ENCODE measurements at regions not wholly inside any gene's neighbourhood (a gene's known extent, or its start where the extent isn't known, plus 50 kb on each side); places are given as distances from the start of the nearest gene placed in this dataset.
"Not testable (repeated sequence)": the region's sequence is repeated elsewhere in the genome, so short reads cannot be mapped to it uniquely, and the experiment has no call there.

DNA sequence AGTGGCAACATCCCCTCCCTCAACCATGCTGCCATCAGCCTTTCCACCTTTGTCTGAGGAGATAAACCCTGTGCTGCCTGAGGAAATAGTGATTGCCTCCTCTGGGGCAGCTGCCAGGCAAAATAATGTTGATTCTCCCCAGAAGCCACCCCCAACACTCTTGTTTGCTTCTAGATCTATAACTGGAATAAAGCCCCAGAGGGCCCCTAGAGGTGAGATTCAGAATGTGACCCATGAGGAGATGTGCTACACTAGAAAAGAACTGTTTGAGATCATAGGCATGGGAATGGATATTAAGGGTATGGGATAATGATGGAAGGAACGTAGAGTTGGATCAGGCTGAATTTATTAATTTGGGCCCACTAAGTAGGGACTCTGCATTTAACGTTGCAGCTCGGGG lies 116.3 kb upstream of the RMP24 start:
- Histone ChIP-seq H3K9me3 (ENCODE audit: control insufficient read depth, insufficient read depth, low read length) (no peaks in the 10 kb centered on the region), H3K27me3 (ENCODE audit: control insufficient read depth, insufficient read depth, low read length) (no peaks in the 10 kb centered on the region), H3K27ac (ENCODE audit: low read depth, low read length) (no peak overlapping the region), H3K4me3 (ENCODE audit: low read depth, low read length) (no peak overlapping the region)
- no peak for DNase-seq (ENCODE audit: low read depth, low spot score)
- ChIA-PET CTCF (no interaction called here), POLR2A (no interaction called here)
- TF ChIP-seq CTCF (IDR thresholded peaks at IDR 0.05; ENCODE audit: low read depth, low read length) = no peak

GRCh38 chr18:35856721-35857120 lies 115.8 kb upstream of the RMP24 start:
- POLR2A ChIA-PET; H3K9me3 ChIP-seq (ENCODE audit: control insufficient read depth, insufficient read depth, low read length); H3K27ac ChIP-seq (ENCODE audit: low read depth, low read length); DNase-seq (ENCODE audit: low read depth, low spot score); H3K27me3 ChIP-seq (ENCODE audit: control insufficient read depth, insufficient read depth, low read length); H3K4me3 ChIP-seq (ENCODE audit: low read depth, low read length); CTCF ChIA-PET: not testable (repeated sequence)

- not testable (repeated sequence) for H3K9me3 ChIP-seq (ENCODE audit: control insufficient read depth, insufficient read depth, low read length)
These were observed 114.9 kb upstream of the RMP24 start for GRCh38 chr18:35857581-35857980.

DNA sequence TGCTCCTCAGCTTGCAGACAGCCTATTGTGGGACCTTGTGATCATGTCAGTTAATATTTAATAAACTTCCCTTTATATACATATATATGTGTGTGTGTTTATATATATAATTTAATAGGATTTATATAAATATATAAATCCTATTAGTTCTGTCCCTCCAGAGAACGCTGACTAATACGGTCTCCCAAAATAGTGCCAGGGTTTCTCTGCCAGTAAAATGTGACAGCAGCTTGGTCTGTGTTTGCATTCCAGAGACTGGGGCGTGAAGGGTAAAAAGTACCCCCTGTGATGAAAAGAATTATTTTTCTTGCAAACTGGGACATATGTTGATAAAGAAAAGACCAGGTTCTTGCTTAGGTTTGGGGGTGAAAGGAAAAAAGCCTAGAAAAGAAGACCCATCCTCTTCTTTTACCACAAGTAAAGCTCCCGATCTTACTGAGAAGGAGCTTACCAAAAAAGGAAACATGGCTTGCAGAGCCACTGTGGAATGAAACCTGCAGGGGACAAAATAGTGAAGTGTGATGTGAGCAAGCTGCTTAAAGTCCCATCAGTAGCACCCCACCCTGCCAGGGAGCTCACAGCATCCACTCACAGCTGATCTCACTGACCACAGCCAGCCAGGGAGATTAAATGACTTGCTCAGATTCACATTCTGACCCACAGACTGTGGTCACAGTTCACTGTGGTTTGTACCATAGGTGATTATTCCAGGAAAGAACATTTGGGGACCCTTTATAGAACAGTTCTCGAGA lies 110.9 kb upstream of the RMP24 start:
- no peak for TF ChIP-seq CTCF (IDR thresholded peaks at IDR 0.05; ENCODE audit: low read depth, low read length)
- Histone ChIP-seq H3K27me3 (ENCODE audit: control insufficient read depth, insufficient read depth, low read length) (no peaks in the 10 kb centered on the region), H3K27ac (ENCODE audit: low read depth, low read length) (no peak overlapping the region), H3K9me3 (ENCODE audit: control insufficient read depth, insufficient read depth, low read length) (no peaks in the 10 kb centered on the region), H3K4me3 (ENCODE audit: low read depth, low read length) (no peak overlapping the region)
- no peak for DNase-seq (ENCODE audit: low read depth, low spot score)
- ChIA-PET CTCF (no interaction called here), POLR2A (no interaction called here)

More at GRCh38 chr18:35857581-35857980, 114.9 kb upstream of the RMP24 start:
- POLR2A ChIA-PET; DNase-seq (ENCODE audit: low read depth, low spot score); H3K27me3 ChIP-seq (ENCODE audit: control insufficient read depth, insufficient read depth, low read length); H3K27ac ChIP-seq (ENCODE audit: low read depth, low read length); H3K4me3 ChIP-seq (ENCODE audit: low read depth, low read length); CTCF ChIA-PET: not testable (repeated sequence)

DNA sequence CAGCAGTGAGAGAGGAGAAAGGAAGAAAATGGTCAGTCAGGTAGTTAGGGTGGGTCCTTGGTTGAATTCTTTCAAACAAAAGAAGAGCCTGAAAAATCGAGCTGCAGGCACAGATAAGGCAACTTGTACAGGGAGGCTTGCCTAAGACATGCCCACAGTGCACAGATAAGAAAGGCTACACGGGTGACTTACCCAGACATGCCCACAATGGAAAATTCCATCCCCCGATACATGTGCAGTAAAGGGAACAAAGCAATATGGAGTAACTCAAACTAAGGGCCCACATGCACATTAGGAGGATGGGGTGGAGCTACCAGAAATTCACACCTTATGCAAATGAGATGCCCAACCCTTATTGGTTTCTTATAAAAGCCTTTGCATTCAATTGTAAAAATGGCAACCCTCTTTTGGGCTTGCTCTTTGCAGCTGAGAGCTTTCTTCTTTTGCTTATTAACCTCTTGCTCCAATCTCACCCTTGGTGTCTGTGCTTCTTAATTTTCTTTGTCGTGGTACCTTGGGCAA lies 110.3 kb upstream of the RMP24 start:
- no peak for TF ChIP-seq CTCF (IDR thresholded peaks at IDR 0.05; ENCODE audit: low read depth, low read length)
- no peaks in the 10 kb centered on the region for H3K27me3 ChIP-seq (ENCODE audit: control insufficient read depth, insufficient read depth, low read length)
- POLR2A ChIA-PET = no interaction called here
- no peaks in the 10 kb centered on the region for H3K9me3 ChIP-seq (ENCODE audit: control insufficient read depth, insufficient read depth, low read length)
- H3K27ac ChIP-seq (ENCODE audit: low read depth, low read length) = no peak overlapping the region
- CTCF ChIA-PET = no interaction called here
- no peak for DNase-seq (ENCODE audit: low read depth, low spot score)
- no peak overlapping the region for H3K4me3 ChIP-seq (ENCODE audit: low read depth, low read length)

DNA sequence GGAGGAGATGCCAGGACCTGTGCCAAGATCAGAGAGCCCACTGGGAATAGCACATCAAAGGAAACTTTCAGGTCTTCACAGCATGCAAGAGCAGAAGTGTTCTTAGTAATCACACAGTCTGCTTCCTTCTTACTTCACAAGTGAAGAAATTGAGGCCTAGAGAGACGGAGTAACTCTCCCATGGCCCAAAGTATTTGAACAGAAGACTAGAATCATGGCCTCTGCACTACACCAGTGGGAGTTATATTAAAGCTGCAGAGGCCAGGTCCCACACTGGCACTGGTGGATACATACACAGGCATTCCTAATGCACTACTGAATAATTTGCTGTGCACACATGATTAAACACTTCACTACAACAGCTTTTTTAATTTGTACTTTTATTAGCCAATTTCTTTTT lies 107.6 kb upstream of the RMP24 start:
- DNase-seq (ENCODE audit: low read depth, low spot score) = no peak
- Histone ChIP-seq H3K9me3 (ENCODE audit: control insufficient read depth, insufficient read depth, low read length) (no peaks in the 10 kb centered on the region), H3K4me3 (ENCODE audit: low read depth, low read length) (no peak overlapping the region), H3K27me3 (ENCODE audit: control insufficient read depth, insufficient read depth, low read length) (no peaks in the 10 kb centered on the region), H3K27ac (ENCODE audit: low read depth, low read length) (no peak overlapping the region)
- ChIA-PET POLR2A (no interaction called here), CTCF (no interaction called here)
- no peak for TF ChIP-seq CTCF (IDR thresholded peaks at IDR 0.05; ENCODE audit: low read depth, low read length)
